Calu3 (cell line): ENCODE measurements at regions not wholly inside any gene's neighbourhood (a gene's known extent, or its start where the extent isn't known, plus 50 kb on each side); places are given as distances from the start of the nearest gene placed in this dataset.

Source experiments
- BruUV-seq: library from RNA; stranded (reverse); fragments of 400-500 nt; replicated peaks from 2 replicates; lab custom pipeline; 2021; lab: Mats Ljungman, UMichigan
- CTCF ChIA-PET: fragments of 300-600 bp; sonication (Branson Sonifier 250); formaldehyde crosslinking; loops from one replicate; lab custom pipeline; 2022; ENCODE audit warnings: antibody characterized with exemption; lab: Charles Lee
- DNase-seq: peaks from one replicate; pipeline ENCODE4 v3.0.0; 2022
- H3K27ac Mint-ChIP-seq: one replicate; pipeline ENCODE4 v1.8.0; 2022; ENCODE audit warnings: mixed read lengths; ENCODE audit not compliant: unreplicated experiment
- H3K27me3 Mint-ChIP-seq: one replicate; pipeline ENCODE4 v1.8.0; 2022; ENCODE audit warnings: mixed read lengths; ENCODE audit not compliant: unreplicated experiment
- H3K36me3 Mint-ChIP-seq: one replicate; pipeline ENCODE4 v1.8.0; 2022; ENCODE audit warnings: mild to moderate bottlenecking, moderate library complexity, mixed read lengths; ENCODE audit not compliant: insufficient read depth, unreplicated experiment
- H3K4me1 Mint-ChIP-seq: one replicate; pipeline ENCODE4 v1.8.0; 2022; ENCODE audit warnings: mild to moderate bottlenecking, low read depth, mixed read lengths; ENCODE audit not compliant: unreplicated experiment
- H3K4me3 Mint-ChIP-seq: one replicate; pipeline ENCODE4 v1.8.0; 2022; ENCODE audit warnings: mild to moderate bottlenecking, low read depth, moderate library complexity, mixed read lengths; ENCODE audit not compliant: unreplicated experiment
- H3K9me3 Mint-ChIP-seq: one replicate; pipeline ENCODE4 v1.8.0; 2022; ENCODE audit warnings: low read depth, mixed read lengths; ENCODE audit not compliant: unreplicated experiment
- intact Hi-C: fragments of 100-400 bp; cut with micrococcal nuclease; formaldehyde crosslinking; loops from one replicate; pipeline ENCODE4 v1.10.0; 2022; ENCODE audit not compliant: unreplicated experiment
- TF ChIP-seq, protein P1 (sequence below): fragments of 200-600 bp; IDR thresholded peaks from one replicate; pipeline ENCODE4 v1.8.0; 2022; ENCODE audit warnings: antibody characterized with exemption; ENCODE audit not compliant: unreplicated experiment

DNA sequence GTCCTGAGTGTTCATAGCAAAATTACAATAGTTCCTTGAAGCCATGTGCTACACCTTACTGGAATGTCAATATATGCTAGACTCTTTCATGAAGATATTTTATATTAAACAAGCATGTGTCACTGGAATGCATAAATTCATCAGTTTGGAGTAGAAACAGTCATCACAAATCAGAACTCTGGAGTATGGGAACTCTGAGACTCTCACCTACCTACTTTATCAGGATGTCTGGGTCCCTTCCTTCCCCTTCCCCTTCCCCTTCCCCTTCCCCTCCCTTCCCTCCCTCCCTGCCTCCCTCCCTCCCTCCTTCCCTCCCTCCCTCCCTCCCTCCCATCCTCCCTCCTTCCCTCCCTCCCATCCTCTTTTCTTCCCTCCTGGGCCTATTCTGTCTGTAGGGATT is 144.7 kb upstream of the PEX5L start:
- H3K4me1 Mint-ChIP-seq = no peaks in the 10 kb centered on the region
- CTCF ChIA-PET = no interaction called here
- TF ChIP-seq, protein P1, sequence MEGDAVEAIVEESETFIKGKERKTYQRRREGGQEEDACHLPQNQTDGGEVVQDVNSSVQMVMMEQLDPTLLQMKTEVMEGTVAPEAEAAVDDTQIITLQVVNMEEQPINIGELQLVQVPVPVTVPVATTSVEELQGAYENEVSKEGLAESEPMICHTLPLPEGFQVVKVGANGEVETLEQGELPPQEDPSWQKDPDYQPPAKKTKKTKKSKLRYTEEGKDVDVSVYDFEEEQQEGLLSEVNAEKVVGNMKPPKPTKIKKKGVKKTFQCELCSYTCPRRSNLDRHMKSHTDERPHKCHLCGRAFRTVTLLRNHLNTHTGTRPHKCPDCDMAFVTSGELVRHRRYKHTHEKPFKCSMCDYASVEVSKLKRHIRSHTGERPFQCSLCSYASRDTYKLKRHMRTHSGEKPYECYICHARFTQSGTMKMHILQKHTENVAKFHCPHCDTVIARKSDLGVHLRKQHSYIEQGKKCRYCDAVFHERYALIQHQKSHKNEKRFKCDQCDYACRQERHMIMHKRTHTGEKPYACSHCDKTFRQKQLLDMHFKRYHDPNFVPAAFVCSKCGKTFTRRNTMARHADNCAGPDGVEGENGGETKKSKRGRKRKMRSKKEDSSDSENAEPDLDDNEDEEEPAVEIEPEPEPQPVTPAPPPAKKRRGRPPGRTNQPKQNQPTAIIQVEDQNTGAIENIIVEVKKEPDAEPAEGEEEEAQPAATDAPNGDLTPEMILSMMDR = no peak
- no peak overlapping the region for H3K27ac Mint-ChIP-seq
- no peak overlapping the region for H3K4me3 Mint-ChIP-seq
- BruUV-seq = no TSS peak
- intact Hi-C loops = no loop called here
- DNase-seq = no peak
- H3K9me3 Mint-ChIP-seq = no peaks in the 10 kb centered on the region
- no peaks in the 10 kb centered on the region for H3K27me3 Mint-ChIP-seq
- H3K36me3 Mint-ChIP-seq = no peaks in the 10 kb centered on the region

DNA sequence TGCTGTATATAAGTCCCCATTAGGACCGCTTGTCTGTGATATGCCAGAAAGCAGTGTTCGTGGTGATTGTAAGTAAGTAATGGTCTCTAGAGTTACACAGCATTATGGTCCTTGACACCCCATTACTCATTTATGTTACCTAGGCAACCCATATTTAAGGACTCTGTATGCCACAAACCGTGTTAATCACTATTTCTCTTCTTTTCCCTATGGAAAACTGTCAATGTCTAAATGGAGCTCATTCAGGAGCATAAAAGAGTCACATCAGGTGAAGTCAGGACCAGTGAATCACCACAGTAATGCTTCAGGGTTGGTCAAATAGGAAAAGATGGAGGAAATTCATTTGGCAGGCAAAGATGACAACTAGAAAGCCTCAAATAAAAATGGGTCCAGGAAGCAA is 146.6 kb upstream of the PEX5L start:
- Mint-ChIP-seq H3K4me3 (no peak overlapping the region), H3K27me3 (no peaks in the 10 kb centered on the region), H3K36me3 (no peaks in the 10 kb centered on the region), H3K4me1 (no peaks in the 10 kb centered on the region), H3K27ac (no peak overlapping the region), H3K9me3 (no peaks in the 10 kb centered on the region)
- no peak for DNase-seq
- intact Hi-C loops = no loop called here
- TF ChIP-seq, protein P1 = no peak
- no TSS peak for BruUV-seq
- CTCF ChIA-PET = no interaction called here

DNA sequence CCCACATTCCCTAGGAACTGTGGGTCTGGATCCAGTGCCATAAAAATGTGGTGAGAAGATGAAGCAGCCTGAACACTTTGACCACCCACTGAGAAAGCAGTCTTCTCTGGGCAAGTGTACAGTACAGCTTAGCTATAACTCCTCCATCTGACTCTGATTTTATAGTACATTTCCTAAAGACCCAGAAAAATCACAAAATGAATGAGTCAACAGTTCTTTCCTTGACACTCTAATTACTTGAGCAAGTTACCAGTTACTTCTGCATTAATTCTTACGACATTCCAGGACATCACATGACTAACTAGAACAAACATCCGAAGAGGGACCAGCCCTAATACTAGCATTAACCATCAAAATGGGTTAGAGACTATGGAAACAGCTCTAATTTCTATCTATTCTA is 148.1 kb upstream of the PEX5L start:
- CTCF ChIA-PET = no interaction called here
- intact Hi-C loops = no loop called here
- no TSS peak for BruUV-seq
- Mint-ChIP-seq H3K4me3 (no peak overlapping the region), H3K27me3 (no peaks in the 10 kb centered on the region), H3K36me3 (no peaks in the 10 kb centered on the region), H3K9me3 (no peaks in the 10 kb centered on the region), H3K4me1 (no peaks in the 10 kb centered on the region), H3K27ac (no peak overlapping the region)
- TF ChIP-seq, protein P1 = no peak
- DNase-seq = no peak

DNA sequence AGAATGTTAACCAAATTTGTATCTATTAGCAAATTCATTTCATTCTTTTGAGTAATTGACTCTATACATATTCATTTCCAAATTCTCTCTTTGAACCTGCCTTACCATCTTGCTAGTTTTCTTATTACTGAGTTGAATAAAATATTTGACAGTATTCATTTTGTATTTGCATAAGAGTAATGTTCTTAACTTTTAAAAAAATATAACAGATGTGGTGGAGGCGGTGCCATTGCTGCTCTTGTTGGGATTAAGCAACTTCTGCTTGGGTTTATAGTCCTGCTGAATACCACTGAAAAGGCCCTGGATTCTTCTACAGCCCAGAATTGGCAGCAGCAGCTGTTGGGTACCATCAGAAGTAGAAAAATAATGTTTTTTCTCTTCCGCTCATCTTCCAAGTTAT is 148.9 kb upstream of the PEX5L start:
- TF ChIP-seq, protein P1 = no peak
- intact Hi-C loops = no loop called here
- no TSS peak for BruUV-seq
- Mint-ChIP-seq H3K36me3 (no peaks in the 10 kb centered on the region), H3K4me1 (no peaks in the 10 kb centered on the region), H3K9me3 (no peaks in the 10 kb centered on the region), H3K27me3 (no peaks in the 10 kb centered on the region), H3K4me3 (no peak overlapping the region), H3K27ac (no peak overlapping the region)
- no peak for DNase-seq
- CTCF ChIA-PET = no interaction called here
